ENCODE measurements at regions not wholly inside any gene's neighbourhood (a gene's known extent, or its start where the extent isn't known, plus 50 kb on each side); places are given as distances from the start of the nearest gene placed in this dataset.

- DNase-seq (ENCODE audit: low spot score): no peak
- intact Hi-C loops (cut with DNase I): loop anchor here in 1 of 2 donors (10.0 kb wide), 1 partner anchor 1054 kb away; no protein-coding TSS in a partner anchor
These were observed 725.2 kb downstream of the TSN start for GRCh38 chr2:122480501-122481243.

- no peak for DNase-seq (ENCODE audit: low spot score)
- intact Hi-C loops (cut with DNase I): loop anchor here in 1 of 2 donors (10.0 kb wide), 1 partner anchor 1054 kb away; no protein-coding TSS in a partner anchor
These were observed 725.8 kb downstream of the TSN start for GRCh38 chr2:122481244-122481622.

- no peak for DNase-seq (ENCODE audit: low spot score)
- intact Hi-C loops (cut with DNase I): loop anchor here in 1 of 2 donors (10.0 kb wide), 1 partner anchor 1053 kb away; no protein-coding TSS in a partner anchor
These were observed 726.3 kb downstream of the TSN start for GRCh38 chr2:122481717-122482116.

GRCh38 chr2:122486086-122486485 is 730.6 kb downstream of the TSN start:
- intact Hi-C loops (cut with DNase I): loop anchor here in 1 of 2 donors (10.0 kb wide), 1 partner anchor 1049 kb away; no protein-coding TSS in a partner anchor
- DNase-seq (ENCODE audit: low spot score): no peak

GRCh38 chr2:122486705-122487415 is 731.4 kb downstream of the TSN start:
- DNase-seq (ENCODE audit: low spot score): no peak
- intact Hi-C loops (cut with DNase I): loop anchor here in 1 of 2 donors (10.0 kb wide), 1 partner anchor 1048 kb away; no protein-coding TSS in a partner anchor

- DNase-seq (ENCODE audit: low spot score): no peak
- intact Hi-C loops (cut with DNase I): no loop called here
These were observed 735.6 kb downstream of the TSN start for GRCh38 chr2:122491011-122491410.

GRCh38 chr2:122500316-122501105 is 745.1 kb downstream of the TSN start:
- intact Hi-C loops (cut with DNase I): no loop called here
- DNase-seq (ENCODE audit: low spot score): no peak

- intact Hi-C loops (cut with DNase I): loop anchor here in 1 of 2 donors (5.0 kb wide), 1 partner anchor 576 kb away; no protein-coding TSS in a partner anchor
- no peak for DNase-seq (ENCODE audit: low spot score)
These were observed 751.2 kb downstream of the TSN start for GRCh38 chr2:122506620-122507019.

- intact Hi-C loops (cut with DNase I): loop anchor here in 1 of 2 donors (5.0 kb wide), 1 partner anchor 575 kb away; no protein-coding TSS in a partner anchor
These were observed 751.8 kb downstream of the TSN start for GRCh38 chr2:122507261-122507660.

GRCh38 chr2:122512091-122512490 is 756.6 kb downstream of the TSN start:
- intact Hi-C loops (cut with DNase I): no loop called here

More at GRCh38 chr2:122507261-122507660, 751.8 kb downstream of the TSN start:
- DNase-seq (ENCODE audit: low spot score): no peak

GRCh38 chr2:122514451-122514996 is 759.1 kb downstream of the TSN start:
- intact Hi-C loops (cut with DNase I): no loop called here
- DNase-seq (ENCODE audit: low spot score): no peak

More at GRCh38 chr2:122512091-122512490, 756.6 kb downstream of the TSN start:
- DNase-seq (ENCODE audit: low spot score): no peak

GRCh38 chr2:122515731-122516290 is 760.4 kb downstream of the TSN start:
- intact Hi-C loops (cut with DNase I): no loop called here
- no peak for DNase-seq (ENCODE audit: low spot score)

GRCh38 chr2:122516775-122517174 is 761.3 kb downstream of the TSN start:
- intact Hi-C loops (cut with DNase I): no loop called here
- DNase-seq (ENCODE audit: low spot score): no peak

GRCh38 chr2:122519366-122519765 is 763.9 kb downstream of the TSN start:
- intact Hi-C loops (cut with DNase I): no loop called here
- no peak for DNase-seq (ENCODE audit: low spot score)

GRCh38 chr2:122519821-122520611 is 764.6 kb downstream of the TSN start:
- intact Hi-C loops (cut with DNase I): no loop called here
- DNase-seq (ENCODE audit: low spot score): no peak

- intact Hi-C loops (cut with DNase I): no loop called here
- no peak for DNase-seq (ENCODE audit: low spot score)
These were observed 767.7 kb downstream of the TSN start for GRCh38 chr2:122523143-122523542.

GRCh38 chr2:122523981-122524380 is 768.5 kb downstream of the TSN start:
- no peak for DNase-seq (ENCODE audit: low spot score)
- intact Hi-C loops (cut with DNase I): no loop called here

GRCh38 chr2:122525336-122525735 is 769.9 kb downstream of the TSN start:
- intact Hi-C loops (cut with DNase I): no loop called here
- no peak for DNase-seq (ENCODE audit: low spot score)

Data from posterior vena cava (tissue), 2 donors.